ENCODE measurements at regions not wholly inside any gene's neighbourhood (a gene's known extent, or its start where the extent isn't known, plus 50 kb on each side); places are given as distances from the start of the nearest gene placed in this dataset.

GRCh38 chr7:1342090-1342640 lies 109.5 kb downstream of the UNCX start:
- ATAC-seq (no peak), DNase-seq (ENCODE audit: low spot score) (no peak)
- no peaks in the 10 kb centered on the region for H3K4me1 Mint-ChIP-seq
- peaks cover 3% of the 10 kb centered on the region; the same call in 1 of the 2 replicates for H3K36me3 Mint-ChIP-seq
- POLR2A ChIA-PET = no interaction called here
- TF ChIP-seq ZNF232 (CRISPR knock-in tag; IDR thresholded peaks at IDR 0.05) (no peak), TEAD4 (CRISPR knock-in tag; IDR thresholded peaks at IDR 0.05) (no peak), FOXP4 (CRISPR knock-in tag; IDR thresholded peaks at IDR 0.05) (no peak), JAZF1 (CRISPR knock-in tag; IDR thresholded peaks at IDR 0.05) (no peak), ZSCAN18 (CRISPR knock-in tag; IDR thresholded peaks at IDR 0.05) (no peak), ZBTB21 (CRISPR knock-in tag; IDR thresholded peaks at IDR 0.05; ENCODE audit: borderline replicate concordance) (no peak), IRF2 (CRISPR knock-in tag; IDR thresholded peaks at IDR 0.05; ENCODE audit: borderline replicate concordance, low read depth) (no peak), OVOL2 (CRISPR knock-in tag; IDR thresholded peaks at IDR 0.05; ENCODE audit: borderline replicate concordance) (no peak), SMAD3 (CRISPR knock-in tag; IDR thresholded peaks at IDR 0.05; ENCODE audit: borderline replicate concordance) (no peak), CREB1 (CRISPR knock-in tag; IDR thresholded peaks at IDR 0.05) (no peak), USF1 (CRISPR knock-in tag; IDR thresholded peaks at IDR 0.05) (no peak), PREB (CRISPR knock-in tag; IDR thresholded peaks at IDR 0.05; ENCODE audit: borderline replicate concordance) (no peak), ZNF423 (CRISPR knock-in tag; IDR thresholded peaks at IDR 0.05) (no peak), CBFB (CRISPR knock-in tag; IDR thresholded peaks at IDR 0.05; ENCODE audit: low read depth) (no peak), ETV6 (CRISPR knock-in tag; IDR thresholded peaks at IDR 0.05) (no peak)
- peaks cover 21% of the 10 kb centered on the region for H3K9me3 Mint-ChIP-seq
- no peak overlapping the region for H3K27ac Mint-ChIP-seq
- CTCF ChIA-PET = no interaction called here
- H3K27me3 Mint-ChIP-seq (ENCODE audit: low read depth) = peaks cover 2% of the 10 kb centered on the region; the same call in 1 of the 2 replicates
- no peak overlapping the region for H3K4me3 Mint-ChIP-seq

- H3K36me3 Mint-ChIP-seq = no peaks in the 10 kb centered on the region
- ChIA-PET CTCF (interaction anchor here (1.3 kb wide), 1 partner anchor 25 kb away, joined by 5 read pairs; no protein-coding TSS in a partner anchor), POLR2A (no interaction called here)
- ATAC-seq = no peak
- no peak for DNase-seq (ENCODE audit: low spot score)
- no peaks in the 10 kb centered on the region for H3K4me1 Mint-ChIP-seq
- H3K27ac Mint-ChIP-seq = no peak overlapping the region
- H3K27me3 Mint-ChIP-seq (ENCODE audit: low read depth) = 0 out of 2 replicates have a peak, but pooled peaks cover 2% of the 10 kb centered on the region
- peaks cover 11% of the 10 kb centered on the region for H3K9me3 Mint-ChIP-seq
- H3K4me3 Mint-ChIP-seq = no peak overlapping the region
- TF ChIP-seq ZBTB21 (CRISPR knock-in tag; IDR thresholded peaks at IDR 0.05; ENCODE audit: borderline replicate concordance) = no peak
- no peak for TF ChIP-seq TEAD1 (CRISPR knock-in tag; IDR thresholded peaks at IDR 0.05)
- no peak for TF ChIP-seq ZNF317 (CRISPR knock-in tag; IDR thresholded peaks at IDR 0.05; ENCODE audit: borderline replicate concordance, low read depth)
- no peak for TF ChIP-seq ARID4B (CRISPR knock-in tag; IDR thresholded peaks at IDR 0.05; ENCODE audit: borderline replicate concordance)
- TF ChIP-seq NFE2L1 (CRISPR knock-in tag; IDR thresholded peaks at IDR 0.05) = no peak
- no peak for TF ChIP-seq NR2C2 (CRISPR knock-in tag; IDR thresholded peaks at IDR 0.05)
- no peak for TF ChIP-seq IRF1 (CRISPR knock-in tag; IDR thresholded peaks at IDR 0.05)
- TF ChIP-seq PRDM15 (CRISPR knock-in tag; IDR thresholded peaks at IDR 0.05) = no peak
- TF ChIP-seq OVOL2 (CRISPR knock-in tag; IDR thresholded peaks at IDR 0.05; ENCODE audit: borderline replicate concordance) = no peak
These were observed 110.9 kb downstream of the UNCX start for GRCh38 chr7:1343551-1343950.

All from WTC11 (cell line).